KMS-11 (cell line): ENCODE measurements at regions not wholly inside any gene's neighbourhood (a gene's known extent, or its start where the extent isn't known, plus 50 kb on each side); places are given as distances from the start of the nearest gene placed in this dataset.

Experiments used
- H2AFZ ChIP-seq: fragments of 200-600 bp; sonication (generic); 2 replicates; pipeline ENCODE4 v1.6.1; 2016; ENCODE audit warnings: antibody characterized with exemption, mixed run types, low read depth
- H3K27ac ChIP-seq: fragments of 200-600 bp; sonication (generic); 2 replicates; pipeline ENCODE4 v1.6.1; 2016; ENCODE audit warnings: mild to moderate bottlenecking, mixed run types
- H3K27me3 ChIP-seq: fragments of 200-600 bp; sonication (generic); 2 replicates; pipeline ENCODE4 v1.6.1; 2017; ENCODE audit warnings: mild to moderate bottlenecking, low read depth, mixed run types, moderate library complexity; ENCODE audit not compliant: insufficient read depth
- H3K36me3 ChIP-seq: fragments of 200-600 bp; sonication (generic); 2 replicates; pipeline ENCODE4 v1.6.1; 2017; ENCODE audit warnings: mild to moderate bottlenecking, mixed run types; ENCODE audit not compliant: insufficient read depth
- H3K4me1 ChIP-seq: fragments of 200-600 bp; sonication (generic); 2 replicates; pipeline ENCODE4 v1.6.1; 2016; ENCODE audit warnings: mild to moderate bottlenecking, low read depth, mixed run types; ENCODE audit not compliant: poor library complexity, severe bottlenecking
- H3K4me2 ChIP-seq: fragments of 200-600 bp; sonication (generic); 2 replicates; pipeline ENCODE4 v1.7.0; 2016; ENCODE audit warnings: mild to moderate bottlenecking, mixed run types
- H3K4me3 ChIP-seq: fragments of 200-600 bp; sonication (generic); IDR thresholded peaks from 2 replicates; pipeline ENCODE4 v1.6.1; 2017; ENCODE audit warnings: low read depth, low read length, mixed read lengths; ENCODE audit not compliant: insufficient read depth
- H3K79me2 ChIP-seq: fragments of 200-600 bp; sonication (generic); 2 replicates; pipeline ENCODE4 v1.6.1; 2016; ENCODE audit warnings: low read depth, mixed run types; ENCODE audit not compliant: insufficient read depth
- H3K9ac ChIP-seq: fragments of 200-600 bp; sonication (generic); 2 replicates; pipeline ENCODE4 v1.6.1; 2016; ENCODE audit warnings: mild to moderate bottlenecking, mixed run types
- H4K20me1 ChIP-seq: fragments of 200-600 bp; sonication (generic); 2 replicates; pipeline ENCODE4 v1.6.1; 2016; ENCODE audit warnings: mild to moderate bottlenecking, mixed run types; ENCODE audit not compliant: insufficient read depth
- CTCF ChIP-seq: fragments of 200-600 bp; sonication (generic); conservative IDR thresholded peaks from 2 replicates; pipeline ENCODE4 v1.6.1; 2017; ENCODE audit warnings: low read depth, mild to moderate bottlenecking, antibody characterized with exemption, low read length, moderate library complexity, mixed read lengths

GRCh38 chr5:56468277-56468676 is 235.1 kb upstream of the ANKRD55 start:
- no peak overlapping the region for H3K27ac ChIP-seq
- no peak overlapping the region for H3K4me3 ChIP-seq
- H2AFZ ChIP-seq = no peak overlapping the region
- H3K4me2 ChIP-seq = no peak overlapping the region
- H3K4me1 ChIP-seq = no peaks in the 10 kb centered on the region
- H3K27me3 ChIP-seq = no peaks in the 10 kb centered on the region
- no peaks in the 10 kb centered on the region for H4K20me1 ChIP-seq
- no peaks in the 10 kb centered on the region for H3K36me3 ChIP-seq
- H3K79me2 ChIP-seq = no peaks in the 10 kb centered on the region
- no peak for TF ChIP-seq CTCF
- no peak overlapping the region for H3K9ac ChIP-seq

GRCh38 chr5:56467176-56467717 is 234.1 kb upstream of the ANKRD55 start:
- Histone ChIP-seq H4K20me1 (no peaks in the 10 kb centered on the region), H3K27me3 (no peaks in the 10 kb centered on the region), H3K4me2 (no peak overlapping the region), H3K36me3 (no peaks in the 10 kb centered on the region), H3K4me3 (no peak overlapping the region), H2AFZ (no peak overlapping the region), H3K79me2 (no peaks in the 10 kb centered on the region), H3K27ac (no peak overlapping the region), H3K4me1 (no peaks in the 10 kb centered on the region), H3K9ac (no peak overlapping the region)
- no peak for TF ChIP-seq CTCF

GRCh38 chr5:56466136-56466816 is 233.1 kb upstream of the ANKRD55 start:
- Histone ChIP-seq H2AFZ (no peak overlapping the region), H3K79me2 (no peaks in the 10 kb centered on the region), H3K36me3 (no peaks in the 10 kb centered on the region), H3K4me1 (no peaks in the 10 kb centered on the region), H3K4me3 (no peak overlapping the region), H3K4me2 (no peak overlapping the region), H3K9ac (no peak overlapping the region), H3K27me3 (no peaks in the 10 kb centered on the region), H4K20me1 (no peaks in the 10 kb centered on the region), H3K27ac (no peak overlapping the region)
- no peak for TF ChIP-seq CTCF

- TF ChIP-seq CTCF = no peak
- no peaks in the 10 kb centered on the region for H4K20me1 ChIP-seq
- no peak overlapping the region for H3K9ac ChIP-seq
- H3K27ac ChIP-seq = no peak overlapping the region
- H3K4me2 ChIP-seq = no peak overlapping the region
- no peaks in the 10 kb centered on the region for H3K36me3 ChIP-seq
- no peaks in the 10 kb centered on the region for H3K79me2 ChIP-seq
- H2AFZ ChIP-seq = no peak overlapping the region
- no peaks in the 10 kb centered on the region for H3K27me3 ChIP-seq
- no peak overlapping the region for H3K4me3 ChIP-seq
- H3K4me1 ChIP-seq = no peaks in the 10 kb centered on the region
These were observed 232.6 kb upstream of the ANKRD55 start for GRCh38 chr5:56465769-56466135.
